ENCODE measurements at regions not wholly inside any gene's neighbourhood (a gene's known extent, or its start where the extent isn't known, plus 50 kb on each side); places are given as distances from the start of the nearest gene placed in this dataset.
"Not testable (repeated sequence)": the region's sequence is repeated elsewhere in the genome, so short reads cannot be mapped to it uniquely, and the experiment has no call there.

- TF ChIP-seq CTCF (IDR thresholded peaks at IDR 0.05; ENCODE audit: insufficient read depth, low read length, severe bottlenecking) = no peak
- Histone ChIP-seq H3K36me3 (ENCODE audit: control insufficient read depth, insufficient read depth, low read length) (no peaks in the 10 kb centered on the region), H3K4me3 (ENCODE audit: low read depth, low read length) (no peak overlapping the region), H3K27me3 (ENCODE audit: control insufficient read depth, insufficient read depth, low read length) (no peaks in the 10 kb centered on the region)
- no peak for DNase-seq (ENCODE audit: low read depth)
- FAIRE-seq = no peak
Observed at GRCh38 chr9:82421498-82421897, 432.9 kb downstream of the SPATA31D1 start.

GRCh38 chr9:82423700-82424099 lies 435.1 kb downstream of the SPATA31D1 start:
- no peak overlapping the region for H3K4me3 ChIP-seq (ENCODE audit: low read depth, low read length)
- H3K27me3 ChIP-seq (ENCODE audit: control insufficient read depth, insufficient read depth, low read length) = no peaks in the 10 kb centered on the region
- no peak for TF ChIP-seq CTCF (IDR thresholded peaks at IDR 0.05; ENCODE audit: insufficient read depth, low read length, severe bottlenecking)
- FAIRE-seq (no peak), DNase-seq (ENCODE audit: low read depth) (no peak)
- H3K36me3 ChIP-seq (ENCODE audit: control insufficient read depth, insufficient read depth, low read length) = no peaks in the 10 kb centered on the region

GRCh38 chr9:82424599-82425120 lies 436.1 kb downstream of the SPATA31D1 start:
- no peak for FAIRE-seq
- Histone ChIP-seq H3K4me3 (ENCODE audit: low read depth, low read length) (no peak overlapping the region), H3K27me3 (ENCODE audit: control insufficient read depth, insufficient read depth, low read length) (no peaks in the 10 kb centered on the region), H3K36me3 (ENCODE audit: control insufficient read depth, insufficient read depth, low read length) (no peaks in the 10 kb centered on the region)
- no peak for DNase-seq (ENCODE audit: low read depth)
- TF ChIP-seq CTCF (IDR thresholded peaks at IDR 0.05; ENCODE audit: insufficient read depth, low read length, severe bottlenecking) = no peak

- DNase-seq (ENCODE audit: low read depth) (no peak), FAIRE-seq (no peak)
- H3K36me3 ChIP-seq (ENCODE audit: control insufficient read depth, insufficient read depth, low read length) = no peaks in the 10 kb centered on the region
- no peak overlapping the region for H3K4me3 ChIP-seq (ENCODE audit: low read depth, low read length)
- H3K27me3 ChIP-seq (ENCODE audit: control insufficient read depth, insufficient read depth, low read length) = no peaks in the 10 kb centered on the region
- no peak for TF ChIP-seq CTCF (IDR thresholded peaks at IDR 0.05; ENCODE audit: insufficient read depth, low read length, severe bottlenecking)
Observed at GRCh38 chr9:82431121-82431520, 442.5 kb downstream of the SPATA31D1 start.

GRCh38 chr9:82433290-82433931 lies 444.8 kb downstream of the SPATA31D1 start:
- DNase-seq (ENCODE audit: low read depth); FAIRE-seq; H3K27me3 ChIP-seq (ENCODE audit: control insufficient read depth, insufficient read depth, low read length); H3K36me3 ChIP-seq (ENCODE audit: control insufficient read depth, insufficient read depth, low read length); H3K4me3 ChIP-seq (ENCODE audit: low read depth, low read length): not testable (repeated sequence)

- Histone ChIP-seq H3K36me3 (ENCODE audit: control insufficient read depth, insufficient read depth, low read length) (no peaks in the 10 kb centered on the region), H3K27me3 (ENCODE audit: control insufficient read depth, insufficient read depth, low read length) (no peaks in the 10 kb centered on the region), H3K4me3 (ENCODE audit: low read depth, low read length) (no peak overlapping the region)
- DNase-seq (ENCODE audit: low read depth) (peak; percentile 84), FAIRE-seq (peak; percentile 60)
- no peak for TF ChIP-seq CTCF (IDR thresholded peaks at IDR 0.05; ENCODE audit: insufficient read depth, low read length, severe bottlenecking)
Observed at GRCh38 chr9:82436475-82436874, 447.9 kb downstream of the SPATA31D1 start.

GRCh38 chr9:82437183-82437582 lies 448.6 kb downstream of the SPATA31D1 start:
- FAIRE-seq; H3K27me3 ChIP-seq (ENCODE audit: control insufficient read depth, insufficient read depth, low read length); H3K4me3 ChIP-seq (ENCODE audit: low read depth, low read length); H3K36me3 ChIP-seq (ENCODE audit: control insufficient read depth, insufficient read depth, low read length): not testable (repeated sequence)
- DNase-seq (ENCODE audit: low read depth) = peak; percentile 61

All from bronchial epithelial cell (primary cell).